NCI-H345 treated with DMSO at 0.1 percent for 48 hours (cell line): ENCODE measurements at regions not wholly inside any gene's neighbourhood (a gene's known extent, or its start where the extent isn't known, plus 50 kb on each side); places are given as distances from the start of the nearest gene placed in this dataset.

Experiments used
- DNase-seq: peaks from one replicate; lab custom pipeline; 2025; ENCODE audit not compliant: unreplicated experiment; lab: John Stamatoyannopoulos, UW

DNA sequence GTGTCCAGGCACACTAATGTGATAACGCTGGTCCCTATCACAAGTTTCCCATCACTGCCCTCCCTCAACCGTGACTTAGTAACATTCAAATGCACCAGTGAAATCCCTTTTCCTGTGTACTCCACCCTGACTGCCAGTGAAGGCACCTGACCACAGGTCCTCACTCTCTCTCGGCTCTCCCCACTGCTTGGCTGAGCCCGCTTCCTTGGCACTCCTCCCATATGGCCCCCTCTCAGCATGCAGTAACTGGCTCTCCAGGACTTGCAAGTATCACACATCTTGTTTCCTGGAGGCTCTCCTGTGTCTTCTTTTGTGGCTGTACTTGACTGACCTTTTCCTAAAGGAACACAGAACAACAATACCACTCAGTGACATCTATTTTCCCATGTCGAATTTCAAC is 292.0 kb upstream of the ZNF608 start:
- DNase-seq: no peak

DNA sequence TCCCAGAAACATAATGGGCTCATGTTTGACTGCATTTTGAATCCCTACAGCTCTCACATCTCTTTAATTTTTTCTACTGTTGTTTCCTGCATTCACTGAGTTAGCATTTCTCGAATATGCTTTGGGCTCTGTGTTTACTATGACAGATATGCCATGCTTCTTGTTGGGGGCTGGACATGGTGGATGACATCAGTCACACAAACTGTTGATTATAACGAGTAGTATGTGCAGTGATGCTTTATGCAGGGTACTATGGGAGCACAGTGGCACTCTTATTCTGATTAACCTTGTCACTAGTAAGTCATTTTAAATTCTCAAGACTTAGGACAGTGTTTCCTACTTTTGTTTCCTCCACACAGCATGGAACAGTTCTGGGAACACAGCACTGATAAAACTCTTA is 295.4 kb upstream of the ZNF608 start:
- no peak for DNase-seq

DNA sequence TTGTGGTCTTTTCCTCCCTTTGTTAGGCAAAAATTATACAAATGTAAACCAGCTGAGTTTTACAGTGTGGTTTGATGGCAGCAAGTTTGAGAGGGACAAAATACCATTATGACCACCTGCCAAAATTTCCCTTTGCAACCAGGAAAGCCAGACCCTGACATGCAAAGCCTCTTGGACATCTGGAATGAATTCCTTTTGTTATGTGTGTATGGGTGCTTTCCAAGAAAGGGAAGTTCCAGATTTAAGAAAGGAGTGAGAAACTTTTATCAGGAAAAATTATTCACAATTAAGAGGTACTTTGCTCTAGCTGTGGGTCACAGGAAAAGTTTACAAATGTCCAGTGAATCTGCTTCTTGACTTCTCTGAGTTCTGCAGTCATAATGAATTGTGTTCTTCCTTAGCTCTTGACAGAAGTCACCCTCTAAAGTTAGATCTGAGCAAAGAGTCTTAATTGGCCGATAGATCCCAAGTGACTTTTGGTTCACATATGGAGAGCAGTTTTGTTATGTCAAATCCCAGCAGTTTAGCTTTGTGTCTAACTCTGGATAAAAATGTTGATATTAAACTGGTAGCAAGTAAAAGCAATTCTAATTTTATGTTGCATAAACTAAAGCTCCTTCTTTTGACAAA is 295.9 kb upstream of the ZNF608 start:
- DNase-seq: no peak

DNA sequence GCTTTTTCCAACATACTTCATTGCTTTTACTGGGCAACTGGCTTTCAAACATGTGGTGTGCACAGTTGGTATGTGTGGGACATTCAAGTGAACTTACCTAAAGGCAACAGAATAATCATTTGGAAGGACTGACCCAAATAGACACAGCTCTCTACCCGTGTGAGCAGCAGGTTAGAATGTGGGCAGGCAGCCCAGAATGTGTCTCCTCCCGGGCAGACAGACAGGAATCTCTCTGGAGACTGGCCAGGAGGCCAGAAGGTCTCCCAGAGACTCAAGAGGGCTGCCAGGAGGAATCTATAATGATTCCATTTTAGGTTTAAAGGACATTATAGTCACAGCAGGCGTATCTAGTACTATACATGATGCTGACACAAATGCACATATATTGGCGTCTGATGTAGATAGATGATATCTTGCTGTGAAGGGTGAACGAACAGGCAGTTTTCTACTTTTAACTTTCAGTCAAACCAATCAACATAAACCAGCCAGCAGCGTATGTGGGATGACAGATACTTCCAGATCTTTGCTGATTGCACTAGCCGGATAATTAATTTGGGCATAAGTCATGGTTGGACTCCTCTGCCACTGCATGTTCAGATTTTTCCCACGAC is 297.4 kb upstream of the ZNF608 start:
- peak; percentile 10 for DNase-seq

DNA sequence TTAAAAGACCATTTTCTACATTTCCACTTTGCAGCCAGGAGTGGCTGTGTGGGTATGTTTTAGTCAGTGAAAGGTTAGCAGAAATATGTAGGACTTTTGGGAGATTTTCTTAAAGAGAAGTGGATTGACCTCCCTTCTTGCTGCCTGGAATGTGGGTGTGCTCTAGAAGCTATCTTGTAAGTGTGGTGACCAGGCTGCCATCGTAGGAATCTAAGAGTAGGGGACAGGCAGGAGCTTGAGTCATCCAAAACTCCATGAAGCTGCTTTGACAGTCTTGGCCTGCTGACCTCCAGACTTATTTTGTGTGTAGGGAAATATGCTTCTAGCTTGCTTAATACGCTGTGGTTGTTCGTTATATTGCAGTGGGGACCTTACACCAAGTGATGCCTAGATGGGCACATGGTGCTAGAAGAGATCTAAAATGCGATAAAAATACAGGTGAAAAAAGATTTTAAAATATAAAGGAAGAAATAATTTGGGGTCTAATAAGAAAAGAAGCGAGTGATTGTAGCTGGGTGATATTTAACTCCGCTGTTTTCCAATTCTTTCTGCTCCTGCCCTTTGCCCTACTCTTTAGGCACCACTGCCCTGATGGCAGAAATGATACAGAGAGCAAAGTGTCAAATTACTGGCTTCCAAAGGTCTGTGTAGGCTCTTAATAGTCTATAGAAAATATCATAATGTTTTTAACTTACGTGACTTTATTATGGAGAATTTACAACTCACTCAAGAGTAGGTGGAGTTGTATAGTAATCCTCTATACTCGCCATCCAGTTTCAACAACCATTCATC is 298.2 kb upstream of the ZNF608 start:
- no peak for DNase-seq

DNA sequence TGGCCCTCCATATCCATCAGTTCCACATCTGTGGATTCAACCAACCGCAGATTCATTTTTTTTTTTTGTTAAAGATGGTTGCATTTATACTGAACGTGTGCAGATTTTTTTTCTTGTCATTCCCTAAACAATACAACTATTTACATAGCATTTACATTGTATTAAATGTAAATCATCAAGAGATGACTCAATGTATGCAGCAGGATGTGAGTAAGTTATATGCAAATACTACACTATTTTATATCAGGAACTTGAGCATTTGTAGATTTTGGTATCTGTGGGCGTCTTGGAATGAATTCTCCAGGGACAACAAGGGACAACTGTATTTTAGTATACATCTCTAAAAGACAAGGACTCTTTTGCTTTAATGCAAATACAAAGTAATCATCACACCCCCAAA is 299.2 kb upstream of the ZNF608 start:
- DNase-seq: no peak

DNA sequence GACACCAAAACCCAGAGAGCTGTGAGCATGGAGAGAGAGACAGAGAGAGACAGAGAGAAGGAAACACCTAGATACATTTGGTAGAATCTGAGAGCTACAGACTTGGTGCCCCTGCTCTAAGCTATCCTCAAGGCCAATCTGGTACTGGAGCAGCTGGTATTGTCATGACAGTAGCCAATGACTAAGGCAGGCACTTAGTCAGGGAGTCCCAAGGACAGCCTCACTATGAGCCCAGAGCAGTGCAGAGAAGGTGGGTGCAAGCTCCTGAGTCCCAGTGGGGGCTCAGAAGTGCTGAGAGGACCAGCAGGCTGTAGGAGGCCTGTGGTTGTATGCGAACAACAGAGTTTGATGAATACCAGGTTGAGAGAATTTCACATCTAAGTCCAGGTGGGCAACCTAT is 300.4 kb upstream of the ZNF608 start:
- no peak for DNase-seq

DNA sequence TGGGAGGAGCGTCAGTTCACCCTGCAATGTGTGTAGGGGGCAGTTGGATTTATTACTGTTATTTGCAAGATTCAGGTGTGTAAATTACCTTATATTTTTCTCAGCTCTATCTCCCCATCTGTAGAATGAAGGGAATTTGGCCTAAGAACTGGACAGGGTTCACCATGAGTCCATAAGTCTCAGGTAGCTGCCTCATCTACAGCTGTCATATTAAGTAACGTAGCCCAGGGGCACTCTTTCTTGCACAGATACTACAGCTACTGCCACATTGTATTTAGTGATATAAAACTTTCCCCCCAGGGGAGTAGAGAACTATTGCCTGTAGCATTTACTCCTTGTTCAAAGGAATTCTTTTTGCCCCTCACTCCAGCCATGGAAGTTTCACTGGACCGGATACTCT is 301.4 kb upstream of the ZNF608 start:
- DNase-seq: no peak

DNA sequence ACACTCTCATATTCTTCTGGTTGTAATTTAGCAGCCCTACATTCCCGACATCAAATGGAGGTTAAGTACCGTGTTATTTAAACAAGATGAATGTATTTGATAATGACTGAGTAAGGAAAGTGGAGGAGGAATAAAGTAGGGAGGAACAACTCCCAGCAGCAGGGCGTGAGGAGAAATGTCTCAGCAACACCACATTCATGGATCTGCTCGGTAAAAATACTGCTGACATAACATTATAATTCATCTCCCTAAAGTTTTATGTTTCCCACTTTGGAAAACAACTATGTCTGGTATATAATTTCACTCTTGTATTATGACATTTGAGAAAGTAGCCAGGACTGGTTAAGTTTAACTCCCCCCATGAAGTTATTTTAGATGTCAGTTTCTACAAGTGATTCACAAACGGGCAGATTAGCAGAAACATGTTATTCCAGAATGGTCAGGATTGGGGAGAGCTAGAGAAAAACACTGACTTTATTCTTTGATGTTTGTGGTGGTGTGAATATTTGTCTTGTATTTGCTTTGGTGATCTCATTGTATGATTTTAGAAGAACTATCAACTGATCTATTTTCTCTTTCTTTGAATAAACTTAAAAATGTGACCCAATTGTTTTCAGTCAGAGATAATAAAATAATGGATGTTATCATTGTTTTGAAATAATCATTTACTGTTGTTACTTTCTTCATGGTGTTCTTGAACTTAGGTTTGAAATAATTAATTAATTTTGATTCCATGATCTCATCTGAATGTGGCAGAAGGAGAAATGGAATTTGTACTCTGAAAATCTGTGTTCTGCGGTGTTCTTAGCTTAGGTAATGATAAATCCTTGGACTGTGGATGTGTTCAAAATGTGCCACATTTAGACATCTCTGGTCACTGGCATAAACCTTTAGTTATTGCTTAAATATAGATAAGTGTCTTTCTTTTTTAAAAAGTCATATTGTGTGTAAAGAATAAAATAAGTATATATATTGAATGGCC is 303.6 kb upstream of the ZNF608 start:
- DNase-seq: no peak

DNA sequence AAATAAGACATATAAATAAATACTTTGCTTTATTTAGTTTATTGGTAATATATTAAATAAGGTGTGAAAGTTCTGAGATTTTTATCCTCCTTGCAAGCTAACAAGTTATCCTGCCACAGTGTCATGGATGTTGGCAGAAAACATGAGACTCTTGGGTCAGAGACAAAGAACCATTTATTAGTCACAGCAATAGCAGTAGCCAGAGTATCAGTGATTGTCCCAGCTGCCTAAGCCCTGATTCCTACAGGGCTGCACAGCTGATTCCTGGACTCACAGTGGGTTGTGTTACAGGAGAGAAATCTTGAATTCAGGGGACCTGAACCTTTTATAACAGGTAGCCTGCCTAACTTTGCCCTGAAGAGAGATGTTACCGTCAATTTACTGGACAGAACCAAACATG is 304.5 kb upstream of the ZNF608 start:
- DNase-seq: no peak

DNA sequence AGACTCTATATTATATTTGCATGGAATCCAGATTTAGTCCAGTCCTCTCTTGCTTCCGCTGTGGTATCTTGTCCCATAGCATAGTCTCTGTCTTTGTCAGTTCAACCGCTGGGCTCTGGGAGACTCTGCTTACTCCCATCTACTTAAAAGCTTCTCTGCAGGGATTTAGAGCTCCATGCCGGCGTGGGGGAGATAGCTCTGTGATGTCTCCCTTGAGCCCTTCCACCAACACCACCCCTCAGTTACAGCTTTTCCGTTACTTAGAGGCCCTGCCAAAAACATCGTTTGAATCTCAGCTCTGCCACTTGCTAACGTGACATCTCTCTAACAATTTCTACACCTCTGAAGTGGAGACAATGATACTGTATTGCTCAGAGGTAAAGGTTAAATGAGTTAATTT is 306.1 kb upstream of the ZNF608 start:
- no peak for DNase-seq

DNA sequence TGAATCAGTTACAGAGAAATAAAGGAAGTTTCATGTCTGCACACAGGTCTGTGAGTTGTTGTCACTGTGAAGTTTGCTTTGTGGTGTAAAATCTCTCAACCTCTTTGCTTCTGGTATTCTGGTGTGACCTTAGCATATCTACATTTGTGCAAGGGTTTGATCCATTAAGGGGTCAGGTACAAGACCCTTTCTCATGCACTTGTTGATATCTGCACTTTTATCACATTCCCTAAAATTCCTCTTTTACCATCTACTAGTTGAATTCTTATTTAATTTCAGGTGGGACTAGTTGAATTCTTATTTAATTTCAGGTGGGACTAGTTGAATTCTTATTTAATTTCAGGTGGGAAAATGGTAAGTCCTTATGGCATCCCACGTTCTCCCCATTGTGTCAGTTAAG is 306.7 kb upstream of the ZNF608 start:
- DNase-seq: no peak

DNA sequence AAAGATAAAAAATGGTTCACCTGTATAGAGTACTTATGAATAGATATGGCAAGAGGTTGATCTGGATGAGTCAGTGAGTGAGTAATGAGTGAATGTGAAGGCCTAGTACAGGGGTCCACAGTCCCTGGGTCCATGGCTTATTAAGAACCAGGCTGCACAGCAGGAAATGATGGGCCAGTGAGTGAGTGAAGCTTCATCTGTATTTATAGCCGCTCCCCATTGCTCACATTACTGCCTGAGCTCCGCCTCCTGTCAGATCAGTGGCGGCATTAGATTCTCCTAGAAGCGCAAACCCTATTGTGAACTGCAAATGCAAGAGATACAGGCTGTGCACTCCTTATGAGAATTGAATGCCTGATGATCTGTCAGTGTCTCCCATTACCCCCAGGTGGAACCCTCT is 307.7 kb upstream of the ZNF608 start:
- no peak for DNase-seq

DNA sequence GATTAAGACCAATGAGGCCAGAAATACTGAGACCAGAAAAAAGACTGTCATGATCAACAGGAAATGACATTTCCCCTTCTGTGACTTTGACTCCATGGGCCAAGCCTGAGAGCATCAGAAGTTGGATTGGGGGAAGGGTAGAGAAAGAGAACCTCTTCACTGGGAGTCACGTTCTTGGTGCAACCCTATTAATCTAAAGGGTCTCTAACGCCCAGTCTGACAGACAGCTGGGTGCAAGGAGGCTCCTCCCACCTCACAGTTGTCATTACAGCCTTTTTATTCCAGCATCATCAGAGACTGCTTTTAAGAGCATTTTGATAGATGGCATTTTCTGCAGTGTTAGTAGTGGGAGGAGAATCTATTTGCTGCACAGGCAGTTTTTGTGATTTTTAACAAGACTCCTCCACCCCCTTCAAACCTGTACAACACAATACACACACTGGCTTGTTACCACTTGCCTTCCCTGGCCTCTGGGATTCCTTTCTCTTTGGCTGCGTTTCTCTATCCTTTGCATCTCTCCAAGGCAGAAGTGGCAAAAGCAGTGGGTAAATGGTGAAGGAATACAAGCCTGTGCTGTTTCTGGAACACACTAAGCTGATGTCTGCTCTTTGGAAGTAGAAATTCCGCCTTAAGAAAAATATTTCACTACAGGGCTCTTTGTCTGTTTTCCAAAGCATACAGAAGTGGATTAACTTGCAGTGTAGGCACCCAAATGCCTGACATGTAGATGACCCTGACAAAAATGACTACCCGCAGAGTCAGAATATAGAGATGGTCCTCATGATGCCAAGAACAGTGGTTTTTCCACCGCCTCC is 310.4 kb upstream of the ZNF608 start:
- DNase-seq: peak; percentile 4

DNA sequence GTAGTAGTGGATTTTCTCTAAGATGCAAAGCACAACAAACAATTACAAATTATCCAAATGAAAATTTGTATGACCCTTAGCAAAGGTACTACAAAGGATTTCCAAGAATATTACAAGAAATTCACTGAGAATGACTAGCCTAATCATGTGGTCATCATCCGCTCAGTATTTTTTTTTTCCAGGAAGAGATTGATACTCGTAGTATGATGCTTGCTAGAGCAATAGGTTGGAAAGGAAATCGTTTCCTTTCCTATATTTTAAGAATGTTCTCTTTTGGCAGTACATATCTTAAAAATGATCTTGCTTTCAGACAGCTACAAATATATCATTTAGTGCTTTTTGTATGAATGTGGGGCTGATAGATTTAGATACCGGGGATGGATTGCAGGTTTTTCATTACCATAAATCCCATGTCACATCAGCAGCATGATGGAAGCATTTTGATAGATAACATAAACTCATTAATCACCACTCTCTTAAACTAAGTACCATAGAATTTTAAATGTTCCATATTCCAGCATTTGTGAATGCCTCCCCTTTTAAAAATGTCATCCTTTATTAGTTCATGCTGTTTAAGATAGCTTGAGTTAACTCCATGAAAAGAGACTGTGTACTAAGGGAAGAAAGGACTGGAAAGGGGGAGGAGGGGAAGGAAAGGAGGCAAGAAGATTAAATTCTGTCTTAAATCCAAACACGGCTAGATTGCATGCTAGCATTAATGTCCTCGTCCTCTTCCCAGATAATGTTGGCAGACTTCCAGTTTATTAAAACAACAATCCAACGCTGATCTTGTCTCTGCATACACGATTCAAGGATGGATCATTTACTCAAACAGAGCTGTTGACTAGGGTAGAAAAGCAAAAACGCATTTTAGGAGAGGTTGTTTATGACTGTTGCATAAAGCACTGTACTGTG is 311.7 kb upstream of the ZNF608 start:
- DNase-seq: peak; percentile 56

DNA sequence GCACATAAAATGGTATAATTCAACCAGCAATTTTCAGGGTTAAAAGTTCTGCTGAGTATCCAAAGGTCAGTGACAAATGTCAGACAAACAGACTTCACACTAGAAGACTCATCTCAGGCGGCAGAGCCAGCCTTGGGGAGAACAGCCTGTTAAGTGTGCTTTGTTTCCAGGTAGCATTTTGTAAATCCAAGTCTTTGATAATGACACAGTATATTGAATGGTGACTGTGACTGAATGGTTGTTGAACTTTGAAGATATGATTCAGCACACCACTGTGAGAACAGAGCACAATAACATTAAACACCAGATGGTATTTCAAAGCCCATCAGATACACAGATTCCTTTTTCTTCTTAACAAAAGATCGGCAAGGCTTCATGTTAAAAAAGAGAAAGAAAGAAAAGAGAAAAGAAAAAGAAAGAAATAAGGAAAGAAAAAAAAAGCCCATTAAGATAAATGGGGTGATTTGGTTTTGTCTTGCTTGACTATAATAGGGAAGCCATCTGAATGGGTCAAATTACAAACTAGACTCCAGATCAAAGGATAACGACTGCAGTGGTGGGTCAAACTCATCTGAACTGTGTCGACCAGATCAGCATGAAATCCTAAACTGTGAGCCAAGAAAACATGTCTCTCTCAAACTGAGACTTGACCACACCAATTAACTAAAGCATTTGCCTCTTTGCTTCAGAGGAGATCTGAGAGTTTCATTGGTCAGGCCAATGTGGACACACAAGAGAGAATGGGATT is 313.0 kb upstream of the ZNF608 start:
- DNase-seq: peak; percentile 9

DNA sequence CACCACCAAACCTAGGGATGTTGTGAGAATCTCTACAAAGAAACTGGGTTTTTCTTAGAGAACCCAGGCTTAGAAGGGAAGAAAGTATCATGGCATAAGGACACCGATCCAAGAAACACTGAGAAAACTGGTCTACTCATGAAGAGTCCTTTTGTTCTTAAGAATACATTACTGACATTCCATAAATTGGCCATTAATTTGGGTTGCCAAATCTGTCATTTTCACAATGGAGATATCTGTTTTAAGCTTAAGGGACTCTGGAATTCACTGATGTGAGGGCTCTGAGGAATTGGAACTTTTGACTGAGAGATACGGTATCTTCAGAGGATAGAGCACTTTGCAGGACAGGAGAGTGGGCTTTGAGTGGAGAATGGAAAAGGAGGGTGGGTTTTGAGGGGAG is 315.3 kb upstream of the ZNF608 start:
- no peak for DNase-seq

DNA sequence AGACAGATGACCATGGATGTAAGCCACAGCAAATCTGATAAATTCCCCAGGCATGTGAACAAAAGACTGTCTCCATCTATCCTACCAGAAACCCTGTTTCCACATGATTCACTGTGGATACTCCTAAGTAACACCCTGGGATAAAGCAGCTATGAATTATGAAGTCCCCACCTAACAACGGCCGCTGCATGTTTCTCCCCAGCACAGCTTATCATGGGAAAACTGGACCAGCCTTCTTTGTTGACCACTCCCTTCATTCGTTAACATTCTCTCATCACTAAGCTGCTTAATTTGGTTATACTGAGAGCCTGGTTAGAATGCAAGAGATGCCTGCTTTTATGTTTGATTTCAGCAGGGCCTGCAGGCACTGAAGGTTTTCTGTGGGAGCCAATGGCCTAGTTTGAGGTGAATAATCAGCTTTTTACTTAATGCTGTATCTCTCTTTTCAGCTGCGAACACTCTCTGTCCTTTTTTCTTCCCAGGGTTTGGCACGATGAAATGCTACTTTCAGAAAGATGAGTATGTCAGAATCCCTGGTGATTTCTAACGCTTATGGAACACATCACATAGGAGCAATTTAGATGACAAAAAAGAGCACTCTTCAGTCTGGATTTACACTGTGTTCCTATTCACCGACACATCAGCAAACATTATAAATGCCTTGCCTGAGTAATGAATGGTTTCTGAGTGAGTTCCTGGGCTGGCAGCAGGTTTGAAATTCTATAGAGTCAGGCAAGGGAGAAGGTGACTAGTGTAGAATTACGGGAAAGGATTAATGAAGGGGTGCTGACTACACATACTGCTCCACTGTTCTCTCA is 318.4 kb upstream of the ZNF608 start:
- peak; percentile 83 for DNase-seq
